Liver (tissue), 8 donors: ENCODE measurements at regions not wholly inside any gene's neighbourhood (a gene's known extent, or its start where the extent isn't known, plus 50 kb on each side); places are given as distances from the start of the nearest gene placed in this dataset.
"Not testable (repeated sequence)": the region's sequence is repeated elsewhere in the genome, so short reads cannot be mapped to it uniquely, and the experiment has no call there.

Source experiments
- DNase-seq: peaks from one replicate; pipeline ENCODE4 v3.0.0-alpha.2; 2017; ENCODE audit warnings: low spot score
- H3K27ac ChIP-seq, 2 donors: one replicate each; pipeline ENCODE4 v1.7.0; 2013; ENCODE audit warnings: inconsistent platforms in 2 of 2, low read length in 2 of 2, control low read depth in 1 of 2, low read depth in 1 of 2, mild to moderate bottlenecking in 1 of 2
- H3K27me3 ChIP-seq, 4 donors: one replicate each; pipeline versions ENCODE4 v1.6.1 to v1.7.0; 2013; ENCODE audit warnings: low read length in 3 of 4, inconsistent platforms in 1 of 4, mild to moderate bottlenecking in 1 of 4, moderate library complexity in 1 of 4; ENCODE audit not compliant: control insufficient read depth in 4 of 4, insufficient read depth in 4 of 4
- H3K36me3 ChIP-seq, 4 donors: one replicate each; pipeline versions ENCODE4 v1.6.1 to v1.7.0; 2013; ENCODE audit warnings: low read length in 3 of 4, mild to moderate bottlenecking in 3 of 4, low read depth in 1 of 4, moderate library complexity in 1 of 4; ENCODE audit not compliant: control insufficient read depth in 4 of 4, insufficient read depth in 3 of 4
- H3K4me1 ChIP-seq, 4 donors: one replicate each; pipeline versions ENCODE4 v1.6.1 to v1.7.0; 2013; ENCODE audit warnings: low read length in 3 of 4, mild to moderate bottlenecking in 3 of 4, moderate library complexity in 1 of 4; ENCODE audit not compliant: control insufficient read depth in 4 of 4, insufficient read depth in 4 of 4
- H3K4me3 ChIP-seq, 3 donors: one replicate each; pipeline versions ENCODE4 v1.6.1 to v1.7.0; 2013; ENCODE audit warnings: low read length in 3 of 3, control low read depth in 1 of 3, low read depth in 1 of 3, mild to moderate bottlenecking in 1 of 3
- H3K9ac ChIP-seq, 2 donors: one replicate each; pipeline ENCODE4 v1.7.0; 2013; ENCODE audit warnings: low read length in 2 of 2, mild to moderate bottlenecking in 2 of 2, moderate library complexity in 2 of 2, control low read depth in 1 of 2, low read depth in 1 of 2
- H3K9me3 ChIP-seq, 4 donors: one replicate each; pipeline versions ENCODE4 v1.6.1 to v1.7.0; 2013; ENCODE audit warnings: low read length in 3 of 4; ENCODE audit not compliant: control insufficient read depth in 4 of 4
- ATF3 ChIP-seq: IDR thresholded peaks from 2 replicates; pipeline ENCODE4 v1.6.1; 2016; ENCODE audit warnings: antibody characterized with exemption
- CTCF ChIP-seq: fragments of 150-350 bp; IDR thresholded peaks from 2 replicates; pipeline ENCODE4 v1.5.1; 2017; ENCODE audit warnings: improper control_type of control experiment, low read depth, low read length; ENCODE audit not compliant: missing input control
- EGR1 ChIP-seq, 2 donors: IDR thresholded peaks; 2 replicates each; pipeline ENCODE4 v1.6.1; 2016 to 2018; ENCODE audit warnings: antibody characterized with exemption in 2 of 2, low read depth in 2 of 2
- FOXA1 ChIP-seq: IDR thresholded peaks from 2 replicates; pipeline ENCODE4 v1.6.1; 2016; ENCODE audit warnings: antibody characterized with exemption
- FOXA2 ChIP-seq: IDR thresholded peaks from 2 replicates; pipeline ENCODE4 v1.6.1; 2016; ENCODE audit warnings: antibody characterized with exemption
- GABPA ChIP-seq, 2 donors: IDR thresholded peaks in 1 of 2; conservative IDR thresholded peaks in 1 of 2; 2 replicates each; pipeline ENCODE4 v1.6.1; 2016; ENCODE audit warnings: antibody characterized with exemption in 2 of 2, mild to moderate bottlenecking in 1 of 2, moderate library complexity in 1 of 2
- HNF4A ChIP-seq, 2 donors: conservative IDR thresholded peaks; 2 replicates each; pipeline ENCODE4 v1.6.1; 2016; ENCODE audit warnings: antibody characterized with exemption in 2 of 2, mild to moderate bottlenecking in 2 of 2
- HNF4G ChIP-seq: IDR thresholded peaks from 2 replicates; pipeline ENCODE4 v1.6.1; 2016; ENCODE audit warnings: antibody characterized with exemption
- JUND ChIP-seq, 2 donors: IDR thresholded peaks; 2 replicates each; pipeline ENCODE4 v1.6.1; 2016; ENCODE audit warnings: antibody characterized with exemption in 2 of 2
- MAX ChIP-seq: IDR thresholded peaks from 2 replicates; pipeline ENCODE4 v1.6.1; 2016; ENCODE audit warnings: antibody characterized with exemption
- RAD21 ChIP-seq, 2 donors: IDR thresholded peaks; 2 replicates each; pipeline ENCODE4 v1.6.1; 2016; ENCODE audit warnings: antibody characterized with exemption in 2 of 2, mild to moderate bottlenecking in 2 of 2
- REST ChIP-seq: IDR thresholded peaks from 2 replicates; pipeline ENCODE4 v1.6.1; 2016; ENCODE audit warnings: antibody characterized with exemption, mild to moderate bottlenecking
- SP1 ChIP-seq: IDR thresholded peaks from 2 replicates; pipeline ENCODE4 v1.6.1; 2018; ENCODE audit warnings: antibody characterized with exemption, mild to moderate bottlenecking
- ZBTB33 ChIP-seq: IDR thresholded peaks from 2 replicates; pipeline ENCODE4 v1.6.1; 2016; ENCODE audit warnings: antibody characterized with exemption
- WGBS: extraction: QIAGEN DNeasy Blood & Tissue Kit; methylation state at CpG from one replicate; pipeline ENCODE4 v1.1.7; 2013; 5-methylcytosine and 5-hydroxymethylcytosine counted together
- donor health status: healthy.
- donor health status: healthy.
- donor health status: healthy.
- donor health status: healthy.
- donor health status: healthy.

GRCh38 chr16:86351041-86351784, 159.1 kb upstream of the FOXF1 start:
- no peaks in the 10 kb centered on the region for H3K4me1 ChIP-seq
- H3K9me3 ChIP-seq: peaks cover 0 to 3% (median 1%) of the 10 kb centered on the region in 4 donors
- H3K27me3 ChIP-seq: peaks cover 0 to 12% (median 0%) of the 10 kb centered on the region in 4 donors
- 60% methylated on average over 20 of the region's 20 CpGs for WGBS
- no peak overlapping the region for H3K27ac ChIP-seq
- DNase-seq: no peak
- H3K36me3 ChIP-seq: no peaks in the 10 kb centered on the region
- H3K9ac ChIP-seq: no peak overlapping the region
- TF ChIP-seq ZBTB33 (no peak), REST (no peak), HNF4G (no peak), GABPA (IDR thresholded peaks at IDR 0.05 in 1 of 2, conservative IDR thresholded peaks at IDR 0.05 in 1 of 2) (no peak), HNF4A (conservative IDR thresholded peaks at IDR 0.05) (no peak), FOXA1 (no peak), JUND (IDR thresholded peaks at IDR 0.05) (no peak), MAX (no peak), ATF3 (no peak), RAD21 (IDR thresholded peaks at IDR 0.05) (no peak), SP1 (no peak), CTCF (no peak), EGR1 (IDR thresholded peaks at IDR 0.05; ENCODE audit: low read depth in 2 of 2) (no peak), FOXA2 (no peak)
- no peak overlapping the region for H3K4me3 ChIP-seq

- H3K27ac ChIP-seq, H3K9ac ChIP-seq: not testable (repeated sequence)
- WGBS: 63% methylated on average over 10 of the region's 10 CpGs
These were observed 158.6 kb upstream of the FOXF1 start for GRCh38 chr16:86351785-86352139.

More at GRCh38 chr16:86351785-86352139, 158.6 kb upstream of the FOXF1 start:
- H3K27me3 ChIP-seq: peaks cover 0 to 12% (median 0%) of the 10 kb centered on the region in 4 donors
- H3K9me3 ChIP-seq, DNase-seq, H3K36me3 ChIP-seq, H3K4me3 ChIP-seq, H3K4me1 ChIP-seq: not testable (repeated sequence)
